Suprapubic skin (tissue), 4 donors: ENCODE measurements at regions not wholly inside any gene's neighbourhood (a gene's known extent, or its start where the extent isn't known, plus 50 kb on each side); places are given as distances from the start of the nearest gene placed in this dataset.

Experiments used
- DNase-seq, 2 donors: peaks; one replicate each; pipeline ENCODE4 v3.0.0-alpha.2; 2019; ENCODE audit warnings: low spot score in 2 of 2
- H3K27ac ChIP-seq: fragments of 200-600 bp; sonication (generic); one replicate; pipeline ENCODE4 v1.5.1; 2019
- H3K27me3 ChIP-seq: fragments of 200-600 bp; sonication (generic); one replicate; pipeline ENCODE4 v1.5.1; 2019
- H3K36me3 ChIP-seq: fragments of 200-600 bp; sonication (generic); one replicate; pipeline ENCODE4 v1.5.1; 2019
- H3K4me1 ChIP-seq: fragments of 200-600 bp; sonication (generic); one replicate; pipeline ENCODE4 v1.5.1; 2019
- H3K4me3 ChIP-seq: fragments of 200-600 bp; sonication (generic); one replicate; pipeline ENCODE4 v1.5.1; 2019; ENCODE audit warnings: mild to moderate bottlenecking
- H3K9me3 ChIP-seq: fragments of 200-600 bp; sonication (generic); one replicate; pipeline ENCODE4 v1.5.1; 2019
- CTCF ChIP-seq, 2 donors: fragments of 200-600 bp in 1 of 2; fragments of 450-650 bp in 1 of 2; sonication (generic) in 1 of 2; IDR thresholded peaks; one replicate each; pipeline ENCODE4 v1.5.1; 2016 to 2019; ENCODE audit warnings: antibody characterized with exemption in 2 of 2, mild to moderate bottlenecking in 1 of 2, moderate library complexity in 1 of 2
- EP300 ChIP-seq: sonication (generic); formaldehyde crosslinking; IDR thresholded peaks from one replicate; pipeline ENCODE4 v1.6.1; 2017; ENCODE audit warnings: antibody characterized with exemption
- POLR2A ChIP-seq, 2 donors: fragments of 450-650 bp; IDR thresholded peaks; one replicate each; pipeline ENCODE4 v1.6.1; 2017; ENCODE audit warnings: antibody characterized with exemption in 2 of 2, mild to moderate bottlenecking in 2 of 2, moderate library complexity in 2 of 2
- POLR2AphosphoS5 ChIP-seq, 3 donors: sonication (generic); formaldehyde crosslinking; IDR thresholded peaks; one replicate each; pipeline ENCODE4 v1.6.1; 2017; ENCODE audit warnings: antibody characterized with exemption in 3 of 3
- WGBS: methylation state at CpG from one replicate; pipeline ENCODE4 v1.1.5; 2018; 5-methylcytosine and 5-hydroxymethylcytosine counted together

- TF ChIP-seq POLR2AphosphoS5 (IDR thresholded peaks at IDR 0.05) (no peak), POLR2A (IDR thresholded peaks at IDR 0.05) (no peak), CTCF (IDR thresholded peaks at IDR 0.05) (no peak), EP300 (no peak)
- WGBS: 85% methylated on average over 6 of the region's 6 CpGs
- Histone ChIP-seq H3K27ac (no peak overlapping the region), H3K36me3 (no peaks in the 10 kb centered on the region), H3K27me3 (no peaks in the 10 kb centered on the region), H3K4me1 (no peaks in the 10 kb centered on the region), H3K9me3 (no peaks in the 10 kb centered on the region), H3K4me3 (no peak overlapping the region)
- no peak for DNase-seq
Observed at GRCh38 chr17:53391197-53391596, 431.5 kb upstream of the KIF2B start.

- no peak overlapping the region for H3K27ac ChIP-seq
- no peak for TF ChIP-seq POLR2A (IDR thresholded peaks at IDR 0.05)
- TF ChIP-seq CTCF (IDR thresholded peaks at IDR 0.05): no peak
- no peak for TF ChIP-seq EP300
- TF ChIP-seq POLR2AphosphoS5 (IDR thresholded peaks at IDR 0.05): no peak
- no peaks in the 10 kb centered on the region for H3K27me3 ChIP-seq
- no peaks in the 10 kb centered on the region for H3K36me3 ChIP-seq
- DNase-seq: no peak
- H3K4me1 ChIP-seq: no peaks in the 10 kb centered on the region
- no peaks in the 10 kb centered on the region for H3K9me3 ChIP-seq
- 54% methylated on average over 2 of the region's 2 CpGs for WGBS
- H3K4me3 ChIP-seq: no peak overlapping the region
Observed at GRCh38 chr17:53390575-53390974, 432.2 kb upstream of the KIF2B start.

GRCh38 chr17:53387745-53388144 lies 435.0 kb upstream of the KIF2B start:
- Histone ChIP-seq H3K4me3 (no peak overlapping the region), H3K27me3 (no peaks in the 10 kb centered on the region), H3K36me3 (no peaks in the 10 kb centered on the region), H3K9me3 (no peaks in the 10 kb centered on the region), H3K27ac (no peak overlapping the region), H3K4me1 (no peaks in the 10 kb centered on the region)
- DNase-seq: no peak
- no peak for TF ChIP-seq POLR2A (IDR thresholded peaks at IDR 0.05)
- no peak for TF ChIP-seq EP300
- no peak for TF ChIP-seq CTCF (IDR thresholded peaks at IDR 0.05)
- TF ChIP-seq POLR2AphosphoS5 (IDR thresholded peaks at IDR 0.05): no peak
- WGBS: 47% methylated on average over 3 of the region's 3 CpGs

GRCh38 chr17:53353919-53354351 lies 468.8 kb upstream of the KIF2B start:
- H3K27me3 ChIP-seq: no peaks in the 10 kb centered on the region
- H3K36me3 ChIP-seq: no peaks in the 10 kb centered on the region
- H3K4me1 ChIP-seq: no peaks in the 10 kb centered on the region
- DNase-seq: no peak
- H3K4me3 ChIP-seq: no peak overlapping the region
- no peak overlapping the region for H3K27ac ChIP-seq
- TF ChIP-seq CTCF (IDR thresholded peaks at IDR 0.05) (no peak), EP300 (no peak), POLR2AphosphoS5 (IDR thresholded peaks at IDR 0.05) (no peak), POLR2A (IDR thresholded peaks at IDR 0.05) (no peak)
- H3K9me3 ChIP-seq: no peaks in the 10 kb centered on the region
- 34% methylated on average over 3 of the region's 3 CpGs for WGBS

- no peaks in the 10 kb centered on the region for H3K4me1 ChIP-seq
- TF ChIP-seq POLR2A (IDR thresholded peaks at IDR 0.05): no peak
- TF ChIP-seq EP300: no peak
- no peak for TF ChIP-seq CTCF (IDR thresholded peaks at IDR 0.05)
- TF ChIP-seq POLR2AphosphoS5 (IDR thresholded peaks at IDR 0.05): no peak
- no peaks in the 10 kb centered on the region for H3K36me3 ChIP-seq
- H3K9me3 ChIP-seq: no peaks in the 10 kb centered on the region
- no peaks in the 10 kb centered on the region for H3K27me3 ChIP-seq
- no peak for DNase-seq
- no peak overlapping the region for H3K27ac ChIP-seq
- WGBS: 100% methylated on average over 1 of the region's 1 CpG
- no peak overlapping the region for H3K4me3 ChIP-seq
Observed at GRCh38 chr17:53344778-53345177, 477.9 kb upstream of the KIF2B start.
